ENCODE measurements at regions not wholly inside any gene's neighbourhood (a gene's known extent, or its start where the extent isn't known, plus 50 kb on each side); places are given as distances from the start of the nearest gene placed in this dataset.

DNA sequence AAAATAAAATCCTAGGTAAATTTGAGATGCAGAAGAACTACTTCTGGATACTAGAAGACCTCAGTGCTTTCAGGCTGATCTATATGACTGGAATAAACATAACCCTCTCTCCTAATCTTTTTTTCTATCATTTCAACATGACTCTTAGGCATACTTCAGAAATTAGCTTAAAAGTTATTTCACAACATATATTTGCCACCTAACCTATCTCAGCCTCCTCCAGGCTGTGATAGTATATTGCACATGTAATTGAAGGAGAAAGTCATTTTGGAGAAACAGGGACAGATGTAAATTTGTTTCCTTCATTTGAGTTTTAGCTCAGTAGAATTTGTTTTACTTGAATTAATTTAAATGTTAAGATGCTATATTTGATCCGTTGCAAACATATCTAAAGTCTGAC, 1932.3 kb upstream of the CDH6 start:
- Histone ChIP-seq H3K27ac (no peak overlapping the region), H3K27me3 (replicated peaks; ENCODE audit: insufficient read depth) (no peaks in the 10 kb centered on the region), H3K4me1 (replicated peaks) (no peaks in the 10 kb centered on the region), H3K9me3 (no peaks in the 10 kb centered on the region), H3K4me3 (no peak overlapping the region), H3K36me3 (no peaks in the 10 kb centered on the region)
- no peak for TF ChIP-seq POLR2AphosphoS5 (IDR thresholded peaks at IDR 0.05)
- TF ChIP-seq, protein P1, sequence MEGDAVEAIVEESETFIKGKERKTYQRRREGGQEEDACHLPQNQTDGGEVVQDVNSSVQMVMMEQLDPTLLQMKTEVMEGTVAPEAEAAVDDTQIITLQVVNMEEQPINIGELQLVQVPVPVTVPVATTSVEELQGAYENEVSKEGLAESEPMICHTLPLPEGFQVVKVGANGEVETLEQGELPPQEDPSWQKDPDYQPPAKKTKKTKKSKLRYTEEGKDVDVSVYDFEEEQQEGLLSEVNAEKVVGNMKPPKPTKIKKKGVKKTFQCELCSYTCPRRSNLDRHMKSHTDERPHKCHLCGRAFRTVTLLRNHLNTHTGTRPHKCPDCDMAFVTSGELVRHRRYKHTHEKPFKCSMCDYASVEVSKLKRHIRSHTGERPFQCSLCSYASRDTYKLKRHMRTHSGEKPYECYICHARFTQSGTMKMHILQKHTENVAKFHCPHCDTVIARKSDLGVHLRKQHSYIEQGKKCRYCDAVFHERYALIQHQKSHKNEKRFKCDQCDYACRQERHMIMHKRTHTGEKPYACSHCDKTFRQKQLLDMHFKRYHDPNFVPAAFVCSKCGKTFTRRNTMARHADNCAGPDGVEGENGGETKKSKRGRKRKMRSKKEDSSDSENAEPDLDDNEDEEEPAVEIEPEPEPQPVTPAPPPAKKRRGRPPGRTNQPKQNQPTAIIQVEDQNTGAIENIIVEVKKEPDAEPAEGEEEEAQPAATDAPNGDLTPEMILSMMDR (IDR thresholded peaks at IDR 0.05), result no peak
- intact Hi-C loops (cut with DNase I), result no loop called here
- DNase-seq (ENCODE audit: low spot score), result no peak
- 86% methylated on average over 1 of the region's 1 CpG for WGBS

DNA sequence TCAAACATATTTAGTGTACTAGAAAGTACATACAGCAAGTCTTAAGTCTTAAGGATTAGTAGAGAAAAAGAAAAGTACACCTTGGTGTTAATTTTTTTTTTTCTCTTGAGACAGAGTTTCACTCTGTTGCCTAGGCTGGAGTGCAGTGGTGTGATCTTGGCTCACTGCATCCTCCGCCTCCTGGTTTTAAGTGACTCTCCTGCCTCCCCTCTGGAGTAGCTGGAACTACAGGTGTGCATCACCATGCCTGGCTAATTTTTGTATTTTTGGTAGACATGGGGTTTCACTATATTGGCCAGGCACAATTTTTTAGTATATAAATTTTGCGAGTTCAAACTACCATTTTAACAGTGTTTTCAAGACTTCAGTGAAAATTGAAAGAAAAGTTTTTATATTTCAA, 1941.1 kb upstream of the CDH6 start:
- Histone ChIP-seq H3K9me3 (no peaks in the 10 kb centered on the region), H3K27ac (no peak overlapping the region)
- intact Hi-C loops (cut with DNase I), result no loop called here

DNA sequence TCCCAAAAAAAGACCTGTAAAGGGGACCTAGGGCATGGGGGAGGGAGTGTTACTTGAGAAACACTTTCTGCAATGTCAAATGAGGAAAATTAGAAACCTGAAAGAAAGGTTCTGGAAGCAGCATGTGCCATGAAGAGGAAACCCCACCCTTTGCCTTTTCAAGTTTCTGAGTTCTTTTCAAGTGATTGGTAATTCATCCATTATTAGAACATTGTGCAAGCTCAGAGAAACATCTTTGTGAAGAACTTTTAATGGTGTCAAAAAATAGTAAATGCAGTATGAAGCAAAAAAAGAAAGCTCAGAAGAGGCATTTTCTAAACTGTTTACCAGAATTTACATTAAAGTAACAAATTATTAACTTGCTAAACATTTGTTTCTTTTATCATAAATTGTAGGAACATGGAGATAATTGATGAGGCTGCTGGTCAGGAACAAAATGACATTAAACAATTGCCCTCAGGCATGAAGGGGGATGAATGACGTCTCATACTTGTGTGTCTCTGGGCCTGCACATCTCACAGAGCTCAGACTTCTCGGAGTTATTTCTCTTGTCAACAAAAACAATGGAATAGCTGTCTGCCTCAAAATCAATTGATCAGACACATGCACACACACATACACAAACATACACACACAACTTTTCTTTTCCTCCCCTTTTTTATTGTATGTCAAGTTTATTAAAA, 1946.0 kb upstream of the CDH6 start:
- Histone ChIP-seq H3K9me3 (no peaks in the 10 kb centered on the region), H3K27me3 (replicated peaks; ENCODE audit: insufficient read depth) (no peaks in the 10 kb centered on the region), H3K4me1 (replicated peaks) (no peaks in the 10 kb centered on the region), H3K4me3 (no peak overlapping the region), H3K36me3 (no peaks in the 10 kb centered on the region), H3K27ac (no peak overlapping the region)
- DNase-seq (ENCODE audit: low spot score), result no peak
- intact Hi-C loops (cut with DNase I), result no loop called here
- no peak for TF ChIP-seq POLR2A (IDR thresholded peaks at IDR 0.05)
- TF ChIP-seq POLR2AphosphoS5 (IDR thresholded peaks at IDR 0.05), result no peak
- TF ChIP-seq, protein P1 (IDR thresholded peaks at IDR 0.05), result no peak
- WGBS, result 42% methylated on average over 2 of the region's 2 CpGs

More for the DNA sequence above, 1941.1 kb upstream of the CDH6 start:
- no peak for TF ChIP-seq POLR2AphosphoS5 (IDR thresholded peaks at IDR 0.05)
- TF ChIP-seq, protein P1 (IDR thresholded peaks at IDR 0.05), result no peak
- TF ChIP-seq POLR2A (IDR thresholded peaks at IDR 0.05), result no peak
- Histone ChIP-seq H3K4me3 (no peak overlapping the region), H3K4me1 (replicated peaks) (no peaks in the 10 kb centered on the region), H3K27me3 (replicated peaks; ENCODE audit: insufficient read depth) (no peaks in the 10 kb centered on the region), H3K36me3 (no peaks in the 10 kb centered on the region)
- DNase-seq (ENCODE audit: low spot score), result no peak
- whole genome bisulfite sequencing, result 93% methylated on average over 2 of the region's 2 CpGs

DNA sequence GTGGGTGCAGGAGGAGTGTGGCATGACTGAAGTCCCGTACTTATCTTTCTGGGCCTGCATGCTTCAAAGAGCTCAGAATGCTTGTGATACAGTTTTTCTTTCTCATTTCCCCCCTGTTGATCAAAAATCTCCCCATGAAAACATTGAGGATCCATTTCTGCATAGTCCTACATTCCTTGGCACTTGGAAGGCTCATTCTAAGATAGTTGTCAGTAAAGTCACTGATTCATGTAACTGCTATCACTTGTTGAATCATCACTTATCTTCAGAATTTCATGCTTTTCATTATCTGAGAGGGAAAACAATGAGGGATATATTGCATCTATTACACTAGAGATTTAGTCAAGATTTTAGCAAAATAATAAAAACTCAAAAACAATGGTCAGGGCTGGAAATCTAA, 1953.1 kb upstream of the CDH6 start:
- no peak for TF ChIP-seq POLR2AphosphoS5 (IDR thresholded peaks at IDR 0.05)
- Histone ChIP-seq H3K36me3 (no peaks in the 10 kb centered on the region), H3K9me3 (no peaks in the 10 kb centered on the region), H3K4me3 (no peak overlapping the region), H3K27me3 (replicated peaks; ENCODE audit: insufficient read depth) (no peaks in the 10 kb centered on the region), H3K4me1 (replicated peaks) (no peaks in the 10 kb centered on the region), H3K27ac (no peak overlapping the region)
- DNase-seq (ENCODE audit: low spot score), result no peak
- WGBS, result 66% methylated on average over 1 of the region's 1 CpG
- intact Hi-C loops (cut with DNase I), result no loop called here

DNA sequence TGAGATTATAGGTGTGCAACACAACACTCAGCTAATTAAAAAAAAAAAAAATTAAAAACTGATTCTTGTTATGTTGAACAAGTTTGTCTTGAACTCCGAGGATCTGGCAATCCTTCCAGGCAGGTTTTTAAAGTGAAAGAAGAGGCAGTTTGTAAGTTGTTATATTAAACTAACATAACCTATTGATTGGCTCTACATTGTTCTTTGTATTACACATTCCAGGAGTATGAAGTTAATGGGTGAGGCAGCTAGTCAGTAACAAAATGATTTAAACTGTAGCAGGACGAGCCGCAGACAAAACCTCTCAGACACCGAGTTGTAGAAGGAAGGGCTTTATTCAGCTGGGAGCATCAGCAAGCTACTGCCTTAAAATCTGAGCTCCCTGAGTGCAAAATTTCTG, 1953.9 kb upstream of the CDH6 start:
- no peak overlapping the region for H3K4me3 ChIP-seq
- DNase-seq (ENCODE audit: low spot score), result no peak
- 60% methylated on average over 4 of the region's 4 CpGs for WGBS
- no peaks in the 10 kb centered on the region for H3K36me3 ChIP-seq
- no peaks in the 10 kb centered on the region for H3K4me1 ChIP-seq (replicated peaks)
- intact Hi-C loops (cut with DNase I), result no loop called here
- no peak overlapping the region for H3K27ac ChIP-seq
- H3K27me3 ChIP-seq (replicated peaks; ENCODE audit: insufficient read depth), result no peaks in the 10 kb centered on the region
- H3K9me3 ChIP-seq, result no peaks in the 10 kb centered on the region
- no peak for TF ChIP-seq POLR2A (IDR thresholded peaks at IDR 0.05)
- TF ChIP-seq POLR2AphosphoS5 (IDR thresholded peaks at IDR 0.05), result no peak
- TF ChIP-seq, protein P1 (IDR thresholded peaks at IDR 0.05), result no peak

Measured in prostate gland (tissue), 2 donors.